ENCODE measurements at regions not wholly inside any gene's neighbourhood (a gene's known extent, or its start where the extent isn't known, plus 50 kb on each side); places are given as distances from the start of the nearest gene placed in this dataset.

DNA sequence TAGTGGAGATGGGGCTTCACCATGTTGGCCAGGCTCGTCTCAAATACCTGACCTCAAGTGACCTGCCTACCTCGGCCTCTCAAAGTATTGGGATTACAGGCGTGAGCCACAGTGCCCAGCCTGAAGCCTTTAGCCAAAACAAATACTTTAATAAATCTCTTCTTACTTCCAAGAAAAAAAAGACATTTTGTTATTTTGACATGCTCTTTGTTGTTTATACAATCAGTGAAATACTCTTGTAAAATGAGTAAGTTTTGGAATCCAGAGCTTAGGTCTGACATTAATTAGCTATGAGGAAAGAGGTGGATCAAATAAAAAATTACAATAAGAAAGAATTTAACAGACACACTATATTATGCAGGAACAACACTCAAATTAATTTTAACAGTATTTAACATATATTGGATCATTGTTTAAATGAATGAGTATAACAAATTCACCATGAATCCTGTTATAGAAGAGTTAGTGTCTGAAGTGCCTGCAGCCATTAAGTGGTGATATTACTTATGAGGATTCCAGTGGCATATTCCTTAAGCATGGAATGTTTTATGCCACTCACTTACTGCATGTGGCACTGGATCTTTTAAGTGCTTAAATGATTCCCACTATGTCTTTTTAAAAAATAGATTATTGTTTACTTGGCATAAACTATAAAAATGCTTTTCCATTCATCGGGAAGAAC, 260.1 kb upstream of the GIMD1 start:
- Histone ChIP-seq H4K20me1 (ENCODE audit: control insufficient read depth, insufficient read depth) (no peaks in the 10 kb centered on the region), H3K9ac (ENCODE audit: control insufficient read depth, insufficient read depth, low read length) (no peak overlapping the region), H3K4me3 (no peak overlapping the region), H3K79me2 (ENCODE audit: control insufficient read depth, insufficient read depth, low read length) (no peaks in the 10 kb centered on the region), H2AFZ (ENCODE audit: control insufficient read depth, low read depth, low read length) (no peak overlapping the region), H3K27ac (ENCODE audit: control insufficient read depth, insufficient read depth) (no peak overlapping the region), H3K4me2 (ENCODE audit: control insufficient read depth, insufficient read depth) (no peak overlapping the region), H3K4me1 (ENCODE audit: control insufficient read depth, insufficient read depth, low read length) (no peaks in the 10 kb centered on the region), H3K36me3 (ENCODE audit: control insufficient read depth in 2 of 2, insufficient read depth in 2 of 2, low read length in 1 of 2) (no peaks in the 10 kb centered on the region), H3K9me3 (replicated peaks; ENCODE audit: control insufficient read depth, insufficient read depth, low read length) (no peaks in the 10 kb centered on the region), H3K27me3 (replicated peaks in 1 of 2; ENCODE audit: control insufficient read depth in 2 of 2, insufficient read depth in 2 of 2, low read length in 1 of 2) (no peaks in the 10 kb centered on the region)
- in situ Hi-C loops (cut with MboI) (no loop called here), intact Hi-C loops (cut with micrococcal nuclease; ENCODE audit: unreplicated experiment) (no loop called here)
- ChIA-PET POLR2A (no interaction called here), SMC1A (ENCODE audit: uncharacterized antibody, unreplicated experiment) (no interaction called here), CTCF (interaction anchor here (1.1 kb wide), 1 partner anchor 202 kb away, joined by 3 read pairs; no protein-coding TSS in a partner anchor), RAD21 (ENCODE audit: unreplicated experiment) (no interaction called here)
- DNase-seq (ENCODE audit: low read depth, low spot score): no peak
- BruUV-seq (replicated peaks): no TSS peak
- 14% methylated on average over 4 of the region's 4 CpGs for WGBS (ENCODE audit: insufficient coverage, insufficient replicate concordance, low lambda C conversion rate, missing lambda C conversion rate)
- no peak for FAIRE-seq
- no peak for ATAC-seq
- TF ChIP-seq, protein P1, sequence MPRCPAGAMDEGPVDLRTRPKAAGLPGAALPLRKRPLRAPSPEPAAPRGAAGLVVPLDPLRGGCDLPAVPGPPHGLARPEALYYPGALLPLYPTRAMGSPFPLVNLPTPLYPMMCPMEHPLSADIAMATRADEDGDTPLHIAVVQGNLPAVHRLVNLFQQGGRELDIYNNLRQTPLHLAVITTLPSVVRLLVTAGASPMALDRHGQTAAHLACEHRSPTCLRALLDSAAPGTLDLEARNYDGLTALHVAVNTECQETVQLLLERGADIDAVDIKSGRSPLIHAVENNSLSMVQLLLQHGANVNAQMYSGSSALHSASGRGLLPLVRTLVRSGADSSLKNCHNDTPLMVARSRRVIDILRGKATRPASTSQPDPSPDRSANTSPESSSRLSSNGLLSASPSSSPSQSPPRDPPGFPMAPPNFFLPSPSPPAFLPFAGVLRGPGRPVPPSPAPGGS (IDR thresholded peaks at IDR 0.05; ENCODE audit: borderline replicate concordance, insufficient read depth, low read depth, low read length, poor library complexity, severe bottlenecking): no peak

DNA sequence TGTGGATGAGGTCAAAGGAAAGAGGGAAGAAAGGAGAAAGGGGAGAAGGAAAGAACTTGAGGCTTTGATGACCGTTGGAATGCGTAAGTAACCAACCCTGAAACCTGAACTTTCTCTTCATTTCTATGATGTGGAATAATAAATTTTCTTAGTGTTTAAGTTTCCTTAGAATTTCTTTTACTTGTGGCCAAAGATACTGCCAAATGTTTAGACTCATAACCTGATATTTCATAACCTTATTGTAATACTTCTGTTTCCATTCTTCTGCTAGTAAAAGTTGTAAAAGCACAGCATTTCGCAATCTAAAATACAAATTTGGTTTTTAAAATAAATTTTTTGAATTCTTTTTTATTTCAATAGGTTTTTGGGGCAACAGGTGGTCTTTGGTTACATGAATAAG, 258.5 kb upstream of the GIMD1 start:
- in situ Hi-C loops (cut with MboI) (no loop called here), intact Hi-C loops (cut with micrococcal nuclease; ENCODE audit: unreplicated experiment) (no loop called here)
- ATAC-seq (no peak), FAIRE-seq (no peak), DNase-seq (ENCODE audit: low read depth, low spot score) (no peak)
- ChIA-PET POLR2A (no interaction called here), RAD21 (ENCODE audit: unreplicated experiment) (no interaction called here), SMC1A (ENCODE audit: uncharacterized antibody, unreplicated experiment) (no interaction called here), CTCF (no interaction called here)
- Histone ChIP-seq H3K27me3 (replicated peaks in 1 of 2; ENCODE audit: control insufficient read depth in 2 of 2, insufficient read depth in 2 of 2, low read length in 1 of 2) (no peaks in the 10 kb centered on the region), H4K20me1 (ENCODE audit: control insufficient read depth, insufficient read depth) (no peaks in the 10 kb centered on the region), H3K36me3 (ENCODE audit: control insufficient read depth in 2 of 2, insufficient read depth in 2 of 2, low read length in 1 of 2) (no peaks in the 10 kb centered on the region), H2AFZ (ENCODE audit: control insufficient read depth, low read depth, low read length) (no peak overlapping the region), H3K4me3 (no peak overlapping the region), H3K9ac (ENCODE audit: control insufficient read depth, insufficient read depth, low read length) (no peak overlapping the region), H3K4me2 (ENCODE audit: control insufficient read depth, insufficient read depth) (no peak overlapping the region), H3K79me2 (ENCODE audit: control insufficient read depth, insufficient read depth, low read length) (no peaks in the 10 kb centered on the region), H3K27ac (ENCODE audit: control insufficient read depth, insufficient read depth) (no peak overlapping the region), H3K4me1 (ENCODE audit: control insufficient read depth, insufficient read depth, low read length) (no peaks in the 10 kb centered on the region), H3K9me3 (replicated peaks; ENCODE audit: control insufficient read depth, insufficient read depth, low read length) (no peaks in the 10 kb centered on the region)
- BruUV-seq (replicated peaks): no TSS peak
- WGBS (ENCODE audit: insufficient coverage, insufficient replicate concordance, low lambda C conversion rate, missing lambda C conversion rate): 0% methylated on average over 3 of the region's 3 CpGs
- TF ChIP-seq, protein P2, sequence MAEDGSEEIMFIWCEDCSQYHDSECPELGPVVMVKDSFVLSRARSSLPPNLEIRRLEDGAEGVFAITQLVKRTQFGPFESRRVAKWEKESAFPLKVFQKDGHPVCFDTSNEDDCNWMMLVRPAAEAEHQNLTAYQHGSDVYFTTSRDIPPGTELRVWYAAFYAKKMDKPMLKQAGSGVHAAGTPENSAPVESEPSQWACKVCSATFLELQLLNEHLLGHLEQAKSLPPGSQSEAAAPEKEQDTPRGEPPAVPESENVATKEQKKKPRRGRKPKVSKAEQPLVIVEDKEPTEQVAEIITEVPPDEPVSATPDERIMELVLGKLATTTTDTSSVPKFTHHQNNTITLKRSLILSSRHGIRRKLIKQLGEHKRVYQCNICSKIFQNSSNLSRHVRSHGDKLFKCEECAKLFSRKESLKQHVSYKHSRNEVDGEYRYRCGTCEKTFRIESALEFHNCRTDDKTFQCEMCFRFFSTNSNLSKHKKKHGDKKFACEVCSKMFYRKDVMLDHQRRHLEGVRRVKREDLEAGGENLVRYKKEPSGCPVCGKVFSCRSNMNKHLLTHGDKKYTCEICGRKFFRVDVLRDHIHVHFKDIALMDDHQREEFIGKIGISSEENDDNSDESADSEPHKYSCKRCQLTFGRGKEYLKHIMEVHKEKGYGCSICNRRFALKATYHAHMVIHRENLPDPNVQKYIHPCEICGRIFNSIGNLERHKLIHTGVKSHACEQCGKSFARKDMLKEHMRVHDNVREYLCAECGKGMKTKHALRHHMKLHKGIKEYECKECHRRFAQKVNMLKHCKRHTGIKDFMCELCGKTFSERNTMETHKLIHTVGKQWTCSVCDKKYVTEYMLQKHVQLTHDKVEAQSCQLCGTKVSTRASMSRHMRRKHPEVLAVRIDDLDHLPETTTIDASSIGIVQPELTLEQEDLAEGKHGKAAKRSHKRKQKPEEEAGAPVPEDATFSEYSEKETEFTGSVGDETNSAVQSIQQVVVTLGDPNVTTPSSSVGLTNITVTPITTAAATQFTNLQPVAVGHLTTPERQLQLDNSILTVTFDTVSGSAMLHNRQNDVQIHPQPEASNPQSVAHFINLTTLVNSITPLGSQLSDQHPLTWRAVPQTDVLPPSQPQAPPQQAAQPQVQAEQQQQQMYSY (CRISPR knock-in tag; IDR thresholded peaks at IDR 0.05): no peak
- TF ChIP-seq EED (IDR thresholded peaks at IDR 0.05; ENCODE audit: low read depth) (no peak), TCF12 (IDR thresholded peaks at IDR 0.05; ENCODE audit: low read depth, low read length) (no peak), BACH1 (IDR thresholded peaks at IDR 0.05; ENCODE audit: borderline replicate concordance) (no peak), BCL11A (IDR thresholded peaks at IDR 0.05; ENCODE audit: low read depth, low read length) (no peak), NR2F1 (conservative IDR thresholded peaks at IDR 0.05) (no peak), MEF2A (IDR thresholded peaks at IDR 0.05; ENCODE audit: insufficient read depth, low read depth, low read length) (no peak)
- TF ChIP-seq, protein P3, sequence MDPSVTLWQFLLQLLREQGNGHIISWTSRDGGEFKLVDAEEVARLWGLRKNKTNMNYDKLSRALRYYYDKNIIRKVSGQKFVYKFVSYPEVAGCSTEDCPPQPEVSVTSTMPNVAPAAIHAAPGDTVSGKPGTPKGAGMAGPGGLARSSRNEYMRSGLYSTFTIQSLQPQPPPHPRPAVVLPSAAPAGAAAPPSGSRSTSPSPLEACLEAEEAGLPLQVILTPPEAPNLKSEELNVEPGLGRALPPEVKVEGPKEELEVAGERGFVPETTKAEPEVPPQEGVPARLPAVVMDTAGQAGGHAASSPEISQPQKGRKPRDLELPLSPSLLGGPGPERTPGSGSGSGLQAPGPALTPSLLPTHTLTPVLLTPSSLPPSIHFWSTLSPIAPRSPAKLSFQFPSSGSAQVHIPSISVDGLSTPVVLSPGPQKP (IDR thresholded peaks at IDR 0.05; ENCODE audit: low read depth, low read length): no peak
- TF ChIP-seq, protein P4, sequence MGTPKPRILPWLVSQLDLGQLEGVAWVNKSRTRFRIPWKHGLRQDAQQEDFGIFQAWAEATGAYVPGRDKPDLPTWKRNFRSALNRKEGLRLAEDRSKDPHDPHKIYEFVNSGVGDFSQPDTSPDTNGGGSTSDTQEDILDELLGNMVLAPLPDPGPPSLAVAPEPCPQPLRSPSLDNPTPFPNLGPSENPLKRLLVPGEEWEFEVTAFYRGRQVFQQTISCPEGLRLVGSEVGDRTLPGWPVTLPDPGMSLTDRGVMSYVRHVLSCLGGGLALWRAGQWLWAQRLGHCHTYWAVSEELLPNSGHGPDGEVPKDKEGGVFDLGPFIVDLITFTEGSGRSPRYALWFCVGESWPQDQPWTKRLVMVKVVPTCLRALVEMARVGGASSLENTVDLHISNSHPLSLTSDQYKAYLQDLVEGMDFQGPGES (IDR thresholded peaks at IDR 0.05): no peak
